ENCODE measurements at regions not wholly inside any gene's neighbourhood (a gene's known extent, or its start where the extent isn't known, plus 50 kb on each side); places are given as distances from the start of the nearest gene placed in this dataset.
"Not testable (repeated sequence)": the region's sequence is repeated elsewhere in the genome, so short reads cannot be mapped to it uniquely, and the experiment has no call there.

- DNase-seq = no peak
Measured at GRCh38 chr13:60671386-60671785, 274.4 kb downstream of the TDRD3 start.

- no peak for DNase-seq
Measured at GRCh38 chr13:60663788-60664187, 266.8 kb downstream of the TDRD3 start.

- DNase-seq = no peak
Measured at GRCh38 chr13:60662595-60662994, 265.6 kb downstream of the TDRD3 start.

- no peak for DNase-seq
Measured at GRCh38 chr13:60661521-60661920, 264.5 kb downstream of the TDRD3 start.

GRCh38 chr13:60657586-60657985 is 260.6 kb downstream of the TDRD3 start:
- not testable (repeated sequence) for DNase-seq

GRCh38 chr13:60655256-60655655 is 258.2 kb downstream of the TDRD3 start:
- no peak for DNase-seq

- DNase-seq = no peak
Measured at GRCh38 chr13:60654415-60654814, 257.4 kb downstream of the TDRD3 start.

- no peak for DNase-seq
Measured at GRCh38 chr13:60647547-60647946, 250.5 kb downstream of the TDRD3 start.

GRCh38 chr13:60646620-60647019 is 249.6 kb downstream of the TDRD3 start:
- DNase-seq = no peak

GRCh38 chr13:60645676-60646075 is 248.7 kb downstream of the TDRD3 start:
- DNase-seq = no peak

GRCh38 chr13:60642552-60642951 is 245.5 kb downstream of the TDRD3 start:
- DNase-seq = no peak

- no peak for DNase-seq
Measured at GRCh38 chr13:60629158-60629557, 232.1 kb downstream of the TDRD3 start.

GRCh38 chr13:60627071-60627686 is 230.2 kb downstream of the TDRD3 start:
- DNase-seq = peak; percentile 25

Measured in GDM1 (cell line).